ENCODE measurements at regions not wholly inside any gene's neighbourhood (a gene's known extent, or its start where the extent isn't known, plus 50 kb on each side); places are given as distances from the start of the nearest gene placed in this dataset.

- DNase-seq (no peak), ATAC-seq (ENCODE audit: insufficient read depth, low FRiP score) (no peak)
- no peak overlapping the region for H3K27ac ChIP-seq (ENCODE audit: low read depth in 1 of 2, low read length in 1 of 2)
- no peak for TF ChIP-seq CTCF (IDR thresholded peaks at IDR 0.05; ENCODE audit: control extremely low read depth, extremely low read depth)
- peaks cover 0 to 3% (median 1%) of the 10 kb centered on the region in 4 donors for H3K9me3 ChIP-seq (ENCODE audit: control insufficient read depth in 4 of 4, insufficient read depth in 3 of 4, low read length in 3 of 4)
- H3K4me3 ChIP-seq, result no peak overlapping the region
- no peaks in the 10 kb centered on the region for H3K36me3 ChIP-seq (ENCODE audit: control insufficient read depth in 4 of 4, insufficient read depth in 4 of 4, low read length in 4 of 4)
- 72 to 75% methylated on average over 2 of the region's 2 CpGs for WGBS, 2 donors
- peaks cover 0 to 22% (median 2%) of the 10 kb centered on the region in 3 donors for H3K27me3 ChIP-seq (ENCODE audit: control insufficient read depth in 3 of 3, insufficient read depth in 3 of 3, low read length in 2 of 3)
- H3K4me1 ChIP-seq (ENCODE audit: control insufficient read depth in 5 of 5, insufficient read depth in 5 of 5, low read length in 5 of 5), result no peaks in the 10 kb centered on the region
- H3K9ac ChIP-seq (ENCODE audit: insufficient read depth in 1 of 2, low read length in 2 of 2), result no peak overlapping the region
Measured at GRCh38 chrX:4035874-4036273, 322.4 kb upstream of the PRKX start.

DNA sequence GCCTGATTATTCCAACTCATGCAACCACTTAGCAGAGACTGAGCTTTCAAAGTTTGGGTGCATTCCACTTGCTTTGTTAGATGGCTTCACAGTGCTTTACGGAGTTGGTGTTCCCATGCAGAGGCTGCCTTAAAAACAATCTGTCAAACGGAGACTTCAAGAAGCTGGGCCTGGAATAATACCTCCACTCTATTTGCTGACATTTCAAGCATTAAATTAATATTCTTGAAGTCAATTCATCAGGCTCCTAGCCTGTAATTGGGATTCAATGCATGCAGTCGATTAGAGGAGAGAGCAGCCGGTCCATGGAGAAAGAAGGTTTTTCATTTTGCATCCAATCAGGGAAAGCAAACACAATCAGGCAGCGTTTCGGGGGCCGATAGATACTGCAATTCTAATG is 314.7 kb upstream of the PRKX start:
- H3K36me3 ChIP-seq (ENCODE audit: control insufficient read depth in 4 of 4, insufficient read depth in 4 of 4, low read length in 4 of 4), result no peaks in the 10 kb centered on the region
- no peak overlapping the region for H3K9ac ChIP-seq (ENCODE audit: insufficient read depth in 1 of 2, low read length in 2 of 2)
- peaks cover 0 to 2% (median 0%) of the 10 kb centered on the region in 4 donors for H3K9me3 ChIP-seq (ENCODE audit: control insufficient read depth in 4 of 4, insufficient read depth in 3 of 4, low read length in 3 of 4)
- DNase-seq (no peak), ATAC-seq (ENCODE audit: insufficient read depth, low FRiP score) (no peak)
- no peak overlapping the region for H3K4me3 ChIP-seq
- no peaks in the 10 kb centered on the region for H3K4me1 ChIP-seq (ENCODE audit: control insufficient read depth in 5 of 5, insufficient read depth in 5 of 5, low read length in 5 of 5)
- WGBS, 2 donors, result 78 to 89% methylated on average over 7 of the region's 7 CpGs
- TF ChIP-seq CTCF (IDR thresholded peaks at IDR 0.05; ENCODE audit: control extremely low read depth, extremely low read depth), result no peak
- no peak overlapping the region for H3K27ac ChIP-seq (ENCODE audit: low read depth in 1 of 2, low read length in 1 of 2)
- H3K27me3 ChIP-seq (ENCODE audit: control insufficient read depth in 3 of 3, insufficient read depth in 3 of 3, low read length in 2 of 3), result peaks cover 0 to 20% (median 2%) of the 10 kb centered on the region in 3 donors

- no peak overlapping the region for H3K27ac ChIP-seq (ENCODE audit: low read depth in 1 of 2, low read length in 1 of 2)
- peaks cover 0 to 29% (median 0%) of the 10 kb centered on the region in 3 donors for H3K27me3 ChIP-seq (ENCODE audit: control insufficient read depth in 3 of 3, insufficient read depth in 3 of 3, low read length in 2 of 3)
- no peaks in the 10 kb centered on the region for H3K36me3 ChIP-seq (ENCODE audit: control insufficient read depth in 4 of 4, insufficient read depth in 4 of 4, low read length in 4 of 4)
- no peaks in the 10 kb centered on the region for H3K4me1 ChIP-seq (ENCODE audit: control insufficient read depth in 5 of 5, insufficient read depth in 5 of 5, low read length in 5 of 5)
- H3K4me3 ChIP-seq, result no peak overlapping the region
- no peak for ATAC-seq (ENCODE audit: insufficient read depth, low FRiP score)
- 73 to 92% methylated on average over 5 of the region's 5 CpGs for WGBS, 2 donors
- no peak for TF ChIP-seq CTCF (IDR thresholded peaks at IDR 0.05; ENCODE audit: control extremely low read depth, extremely low read depth)
- H3K9ac ChIP-seq (ENCODE audit: insufficient read depth in 1 of 2, low read length in 2 of 2), result no peak overlapping the region
- H3K9me3 ChIP-seq (ENCODE audit: control insufficient read depth in 4 of 4, insufficient read depth in 3 of 4, low read length in 3 of 4), result no peaks in the 10 kb centered on the region
- DNase-seq, result no peak
Measured at GRCh38 chrX:4005281-4005680, 291.8 kb upstream of the PRKX start.

DNA sequence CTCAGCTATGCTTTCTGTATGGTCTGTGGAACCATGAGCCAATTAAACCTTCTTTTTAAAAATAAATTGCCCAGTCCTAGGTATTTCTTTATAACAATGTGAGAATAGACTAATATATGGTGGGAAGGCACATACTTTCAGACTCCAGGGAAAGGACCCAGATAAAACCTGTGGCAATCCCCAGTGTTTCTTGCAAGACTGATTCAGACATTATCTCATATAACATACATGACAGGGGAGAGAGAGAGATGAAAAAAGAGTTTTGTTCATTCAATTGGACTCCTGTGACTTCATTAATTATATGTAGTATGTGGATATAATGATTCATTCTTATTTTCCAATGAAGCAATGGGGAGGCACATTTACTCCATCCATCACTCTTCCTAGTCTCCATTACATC is 291.4 kb upstream of the PRKX start:
- DNase-seq (no peak), ATAC-seq (ENCODE audit: insufficient read depth, low FRiP score) (no peak)
- no peaks in the 10 kb centered on the region for H3K36me3 ChIP-seq (ENCODE audit: control insufficient read depth in 4 of 4, insufficient read depth in 4 of 4, low read length in 4 of 4)
- no peaks in the 10 kb centered on the region for H3K9me3 ChIP-seq (ENCODE audit: control insufficient read depth in 4 of 4, insufficient read depth in 3 of 4, low read length in 3 of 4)
- no peak overlapping the region for H3K27ac ChIP-seq (ENCODE audit: low read depth in 1 of 2, low read length in 1 of 2)
- peaks cover 0 to 28% (median 0%) of the 10 kb centered on the region in 3 donors for H3K27me3 ChIP-seq (ENCODE audit: control insufficient read depth in 3 of 3, insufficient read depth in 3 of 3, low read length in 2 of 3)
- no peaks in the 10 kb centered on the region for H3K4me1 ChIP-seq (ENCODE audit: control insufficient read depth in 5 of 5, insufficient read depth in 5 of 5, low read length in 5 of 5)
- H3K9ac ChIP-seq (ENCODE audit: insufficient read depth in 1 of 2, low read length in 2 of 2), result no peak overlapping the region
- H3K4me3 ChIP-seq, result no peak overlapping the region
- TF ChIP-seq CTCF (IDR thresholded peaks at IDR 0.05; ENCODE audit: control extremely low read depth, extremely low read depth), result no peak

Measured in lung (tissue), 11 donors.